Small intestine (tissue), 7 donors: ENCODE measurements at regions not wholly inside any gene's neighbourhood (a gene's known extent, or its start where the extent isn't known, plus 50 kb on each side); places are given as distances from the start of the nearest gene placed in this dataset.

ENCODE experiments used
- DNase-seq, 2 donors: peaks; one replicate each; pipeline versions ENCODE4 v3.0.0 to v3.0.0-alpha.2; 2013
- FAIRE-seq: peaks from 2 replicates; lab custom pipeline; 2012; peaks lifted over from hg19 to GRCh38; lab: Jason Lieb, UNC
- H3K27ac ChIP-seq, 3 donors: one replicate each; pipeline ENCODE4 v1.5.1; 2013; ENCODE audit warnings: low read length in 2 of 3, mild to moderate bottlenecking in 2 of 3, control low read depth in 1 of 3, inconsistent platforms in 1 of 3, low read depth in 1 of 3, moderate library complexity in 1 of 3
- H3K27me3 ChIP-seq, 3 donors: one replicate each; pipeline ENCODE4 v1.6.1; 2013; ENCODE audit warnings: low read length in 3 of 3, inconsistent platforms in 1 of 3; ENCODE audit not compliant: control insufficient read depth in 3 of 3, insufficient read depth in 3 of 3
- H3K36me3 ChIP-seq, 3 donors: one replicate each; pipeline ENCODE4 v1.6.1; 2013; ENCODE audit warnings: low read length in 3 of 3, inconsistent platforms in 1 of 3, low read depth in 1 of 3, mild to moderate bottlenecking in 1 of 3, moderate library complexity in 1 of 3; ENCODE audit not compliant: control insufficient read depth in 3 of 3, insufficient read depth in 2 of 3
- H3K4me1 ChIP-seq, 3 donors: one replicate each; pipeline ENCODE4 v1.6.1; 2013; ENCODE audit warnings: low read length in 2 of 3, inconsistent platforms in 1 of 3, low read depth in 1 of 3, mild to moderate bottlenecking in 1 of 3, moderate library complexity in 1 of 3; ENCODE audit not compliant: control insufficient read depth in 3 of 3, insufficient read depth in 2 of 3
- H3K4me3 ChIP-seq, 3 donors: one replicate each; pipeline ENCODE4 v1.5.1; 2013; ENCODE audit warnings: low read length in 3 of 3, control low read depth in 1 of 3, inconsistent platforms in 1 of 3, low read depth in 1 of 3, mild to moderate bottlenecking in 1 of 3, moderate library complexity in 1 of 3
- H3K9me3 ChIP-seq, 2 donors: one replicate each; pipeline ENCODE4 v1.6.1; 2013; ENCODE audit warnings: low read depth in 1 of 2, low read length in 1 of 2; ENCODE audit not compliant: control insufficient read depth in 2 of 2, insufficient read depth in 1 of 2
- WGBS, 3 donors: extraction: QIAGEN DNeasy Blood & Tissue Kit; methylation state at CpG; one replicate each; pipeline ENCODE4 v1.1.7; 2013; 5-methylcytosine and 5-hydroxymethylcytosine counted together
- donor health status: healthy with polysubstance abuse.
- donor health status: control.
- donor health status: control.
- donor health status: Bipolar disorder and iron deficiency.
- donor health status: healthy.

GRCh38 chr3:10602769-10603768, 97.7 kb upstream of the ATP2B2 start:
- peak in 1 of 2 donors; percentile 2 for DNase-seq
- 53 to 57% (median 55%) methylated on average over 15 of the region's 15 CpGs for WGBS, 3 donors

GRCh38 chr3:10609134-10609533, 103.7 kb upstream of the ATP2B2 start:
- H3K4me3 ChIP-seq = no peak overlapping the region
- DNase-seq (no peak), FAIRE-seq (no peak)
- no peak overlapping the region for H3K27ac ChIP-seq
- H3K36me3 ChIP-seq = no peaks in the 10 kb centered on the region
- WGBS, 3 donors = 38 to 58% (median 54%) methylated on average over 13 of the region's 13 CpGs
- peaks cover 0 to 14% of the 10 kb centered on the region in 2 donors for H3K9me3 ChIP-seq
- H3K27me3 ChIP-seq = no peaks in the 10 kb centered on the region
- no peaks in the 10 kb centered on the region for H3K4me1 ChIP-seq

More at GRCh38 chr3:10602769-10603768, 97.7 kb upstream of the ATP2B2 start:
- no peaks in the 10 kb centered on the region for H3K4me1 ChIP-seq
- no peak for FAIRE-seq
- H3K9me3 ChIP-seq = no peaks in the 10 kb centered on the region
- H3K27ac ChIP-seq = no peak overlapping the region
- H3K4me3 ChIP-seq = no peak overlapping the region
- H3K27me3 ChIP-seq = peaks cover 0 to 3% (median 0%) of the 10 kb centered on the region in 3 donors
- no peaks in the 10 kb centered on the region for H3K36me3 ChIP-seq

GRCh38 chr3:10614168-10614567, 108.8 kb upstream of the ATP2B2 start:
- Histone ChIP-seq H3K4me3 (no peak overlapping the region), H3K9me3 (peaks cover 0 to 15% of the 10 kb centered on the region in 2 donors), H3K27ac (no peak overlapping the region), H3K4me1 (no peaks in the 10 kb centered on the region), H3K27me3 (no peaks in the 10 kb centered on the region), H3K36me3 (no peaks in the 10 kb centered on the region)
- WGBS, 3 donors = 66 to 74% (median 70%) methylated on average over 7 of the region's 7 CpGs
- no peak for FAIRE-seq
- DNase-seq = no peak

- WGBS, 3 donors = 70 to 89% (median 89%) methylated on average over 2 of the region's 2 CpGs
- Histone ChIP-seq H3K27me3 (no peaks in the 10 kb centered on the region), H3K4me1 (no peaks in the 10 kb centered on the region), H3K4me3 (no peak overlapping the region), H3K36me3 (no peaks in the 10 kb centered on the region), H3K27ac (no peak overlapping the region), H3K9me3 (peaks cover 0 to 15% of the 10 kb centered on the region in 2 donors)
- DNase-seq = no peak
- FAIRE-seq = no peak
These were observed 110.3 kb upstream of the ATP2B2 start for GRCh38 chr3:10615715-10616114.

DNA sequence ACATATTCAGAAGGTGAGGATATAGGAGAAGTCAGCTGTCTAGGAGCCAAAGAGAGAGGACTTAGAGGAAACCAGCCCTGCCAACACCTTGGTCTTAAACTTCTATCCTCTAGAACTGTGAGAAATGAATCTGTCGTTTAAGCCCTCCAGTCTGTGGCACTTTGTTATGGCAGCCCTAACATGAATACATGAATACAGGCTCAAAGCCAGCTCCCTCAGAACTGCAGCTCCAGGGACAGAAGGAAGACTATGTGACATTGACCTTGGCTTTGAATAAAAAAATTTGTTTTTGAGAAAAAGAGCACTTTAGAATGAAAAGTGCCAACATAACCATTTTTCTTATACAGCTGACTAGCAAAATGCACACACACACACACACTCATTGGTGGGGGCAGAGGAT, 110.9 kb upstream of the ATP2B2 start:
- Histone ChIP-seq H3K27me3 (no peaks in the 10 kb centered on the region), H3K4me3 (no peak overlapping the region), H3K4me1 (no peaks in the 10 kb centered on the region), H3K27ac (no peak overlapping the region), H3K9me3 (peaks cover 0 to 15% of the 10 kb centered on the region in 2 donors), H3K36me3 (no peaks in the 10 kb centered on the region)
- DNase-seq (no peak), FAIRE-seq (no peak)
- WGBS, 3 donors = 61 to 79% (median 63%) methylated on average over 1 of the region's 1 CpG

DNA sequence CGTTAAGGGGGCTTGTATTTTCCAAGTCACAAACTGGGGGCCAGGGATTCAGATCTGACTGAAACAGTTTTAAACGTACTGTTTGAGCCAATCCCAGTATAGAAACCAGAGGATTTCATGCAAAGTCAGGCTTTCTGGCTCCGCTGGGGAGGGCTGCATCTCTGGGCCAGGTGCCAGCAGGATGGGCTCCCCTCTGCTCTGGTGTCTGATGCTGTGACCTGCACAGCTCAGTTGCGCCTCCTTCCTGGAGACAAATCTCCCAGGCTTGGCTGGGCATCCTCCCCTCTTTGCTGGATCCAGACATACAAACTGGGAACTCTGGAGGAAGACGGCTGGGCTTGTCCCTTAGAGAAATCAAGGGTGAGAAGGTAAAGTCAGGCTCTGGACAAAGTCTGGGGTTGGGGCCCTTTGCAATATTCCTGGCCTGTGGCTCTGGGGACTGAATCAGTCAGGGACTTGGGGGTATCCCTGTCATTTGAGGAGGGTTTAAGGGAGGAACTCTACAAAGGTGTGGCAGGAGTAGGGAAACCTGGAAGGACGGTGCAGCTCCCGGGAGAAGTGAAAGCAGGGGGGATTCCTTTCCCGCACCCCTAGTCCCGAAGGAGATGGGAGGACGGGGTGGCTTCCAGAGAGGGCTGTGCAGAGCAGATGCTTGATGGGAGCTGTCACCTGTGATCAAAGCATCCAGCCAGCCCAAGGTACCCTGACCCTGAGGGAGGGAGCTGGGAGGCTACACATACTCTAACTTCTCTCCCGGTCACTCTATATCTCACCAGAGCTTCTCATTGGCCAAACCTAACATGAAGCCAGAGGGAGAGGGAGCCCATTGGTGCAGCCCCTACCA, 114.8 kb upstream of the ATP2B2 start:
- Histone ChIP-seq H3K4me1 (no peaks in the 10 kb centered on the region), H3K27ac (no peak overlapping the region), H3K36me3 (no peaks in the 10 kb centered on the region), H3K4me3 (no peak overlapping the region), H3K27me3 (no peaks in the 10 kb centered on the region), H3K9me3 (no peaks in the 10 kb centered on the region)
- WGBS, 3 donors = 54 to 60% (median 56%) methylated on average over 10 to 11 of the region's 11 CpGs
- DNase-seq (no peak), FAIRE-seq (no peak)

- 51 to 64% (median 54%) methylated on average over 2 of the region's 2 CpGs for WGBS, 3 donors
- no peak overlapping the region for H3K4me3 ChIP-seq
- FAIRE-seq (no peak), DNase-seq (no peak)
- H3K36me3 ChIP-seq = no peaks in the 10 kb centered on the region
- no peaks in the 10 kb centered on the region for H3K9me3 ChIP-seq
- H3K27ac ChIP-seq = no peak overlapping the region
- H3K4me1 ChIP-seq = no peaks in the 10 kb centered on the region
- no peaks in the 10 kb centered on the region for H3K27me3 ChIP-seq
These were observed 115.4 kb upstream of the ATP2B2 start for GRCh38 chr3:10620833-10621082.

DNA sequence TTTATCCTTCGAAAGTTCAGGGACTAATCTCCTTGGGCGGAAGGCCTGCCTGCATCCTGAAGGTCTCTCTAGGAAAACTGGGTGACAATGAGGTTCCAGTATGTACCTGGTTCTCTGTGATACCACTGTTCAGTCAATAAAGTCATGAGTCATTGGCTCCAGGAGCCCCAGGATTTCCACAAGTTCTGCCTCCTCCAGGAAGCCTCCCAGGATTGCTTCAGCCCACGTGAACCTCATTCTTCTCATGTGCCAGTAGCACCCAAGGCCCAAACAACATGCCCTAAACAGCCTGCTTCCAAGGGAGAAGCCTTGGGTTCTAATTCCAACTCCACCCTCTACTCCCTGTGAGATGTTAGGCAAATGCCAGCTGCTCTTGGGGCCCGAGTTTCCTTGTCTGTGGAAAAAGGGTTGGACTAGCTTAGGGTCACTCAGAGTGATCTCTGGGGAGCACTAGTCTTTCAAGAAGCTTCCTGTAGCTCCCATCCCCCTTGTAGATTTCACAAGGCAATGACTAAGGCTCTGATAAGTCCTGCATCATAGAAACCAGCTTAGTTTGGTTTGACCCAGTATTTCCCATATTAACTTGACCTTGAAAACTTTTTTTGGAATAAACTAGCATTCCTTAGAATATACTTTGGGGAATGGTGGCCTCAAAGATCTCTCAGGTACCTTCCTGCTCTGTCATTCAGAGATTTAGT, 118.3 kb upstream of the ATP2B2 start:
- Histone ChIP-seq H3K4me1 (no peaks in the 10 kb centered on the region), H3K4me3 (no peak overlapping the region), H3K36me3 (no peaks in the 10 kb centered on the region), H3K9me3 (no peaks in the 10 kb centered on the region), H3K27ac (no peak overlapping the region), H3K27me3 (no peaks in the 10 kb centered on the region)
- no peak for DNase-seq
- FAIRE-seq = no peak
- 63 to 75% (median 63%) methylated on average over 4 of the region's 4 CpGs for WGBS, 3 donors
